ENCODE measurements at regions not wholly inside any gene's neighbourhood (a gene's known extent, or its start where the extent isn't known, plus 50 kb on each side); places are given as distances from the start of the nearest gene placed in this dataset.

DNA sequence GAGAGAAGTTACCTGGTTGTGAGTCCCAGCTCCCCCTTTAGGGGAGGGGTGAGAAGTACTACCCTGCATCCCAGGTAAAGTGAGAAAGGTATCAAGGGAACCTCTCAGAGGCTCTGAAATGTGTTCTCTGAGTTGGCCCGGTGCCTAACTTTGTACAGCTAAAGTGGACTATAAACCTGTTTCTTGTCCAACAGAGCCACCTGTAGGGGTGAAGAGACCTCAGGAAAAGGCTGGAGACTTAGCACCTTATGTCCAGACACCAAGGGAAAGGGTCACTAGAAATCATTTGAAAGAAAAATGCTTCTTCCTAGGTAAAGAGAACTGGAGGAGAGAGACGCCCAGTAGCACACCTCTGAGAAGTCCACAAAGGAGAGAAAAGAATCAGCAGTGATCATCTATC lies 108.3 kb upstream of the KIF2A start:
- TF ChIP-seq, protein P1, sequence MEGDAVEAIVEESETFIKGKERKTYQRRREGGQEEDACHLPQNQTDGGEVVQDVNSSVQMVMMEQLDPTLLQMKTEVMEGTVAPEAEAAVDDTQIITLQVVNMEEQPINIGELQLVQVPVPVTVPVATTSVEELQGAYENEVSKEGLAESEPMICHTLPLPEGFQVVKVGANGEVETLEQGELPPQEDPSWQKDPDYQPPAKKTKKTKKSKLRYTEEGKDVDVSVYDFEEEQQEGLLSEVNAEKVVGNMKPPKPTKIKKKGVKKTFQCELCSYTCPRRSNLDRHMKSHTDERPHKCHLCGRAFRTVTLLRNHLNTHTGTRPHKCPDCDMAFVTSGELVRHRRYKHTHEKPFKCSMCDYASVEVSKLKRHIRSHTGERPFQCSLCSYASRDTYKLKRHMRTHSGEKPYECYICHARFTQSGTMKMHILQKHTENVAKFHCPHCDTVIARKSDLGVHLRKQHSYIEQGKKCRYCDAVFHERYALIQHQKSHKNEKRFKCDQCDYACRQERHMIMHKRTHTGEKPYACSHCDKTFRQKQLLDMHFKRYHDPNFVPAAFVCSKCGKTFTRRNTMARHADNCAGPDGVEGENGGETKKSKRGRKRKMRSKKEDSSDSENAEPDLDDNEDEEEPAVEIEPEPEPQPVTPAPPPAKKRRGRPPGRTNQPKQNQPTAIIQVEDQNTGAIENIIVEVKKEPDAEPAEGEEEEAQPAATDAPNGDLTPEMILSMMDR (IDR thresholded peaks at IDR 0.05; ENCODE audit: borderline replicate concordance, extremely low read depth, low read length, poor library complexity, severe bottlenecking), result no peak
- no peak for TF ChIP-seq EZH2 (IDR thresholded peaks at IDR 0.05; ENCODE audit: borderline replicate concordance, low read depth, low read length, severe bottlenecking)
